ENCODE measurements at regions not wholly inside any gene's neighbourhood (a gene's known extent, or its start where the extent isn't known, plus 50 kb on each side); places are given as distances from the start of the nearest gene placed in this dataset.

DNA sequence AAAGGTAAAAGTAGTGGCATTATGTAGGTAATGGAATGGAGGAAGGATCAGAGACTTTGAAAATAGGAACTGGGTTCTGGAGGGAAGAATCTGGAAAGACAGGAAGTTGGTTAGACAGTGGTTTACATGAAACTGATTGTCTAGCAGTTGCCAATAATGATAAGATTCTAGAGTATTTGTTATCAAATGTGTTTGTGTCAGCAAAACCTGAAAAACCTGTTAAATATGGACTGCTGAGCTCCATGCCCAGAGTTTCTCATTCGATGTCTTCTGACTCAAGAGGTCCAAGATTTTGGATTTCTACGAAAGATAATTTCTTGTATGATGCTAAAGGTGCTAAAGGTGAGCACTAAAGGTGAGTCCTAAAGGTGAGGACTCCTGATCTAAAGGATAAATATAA lies 515.0 kb upstream of the TUSC1 start (continued):
- TF ChIP-seq BCL11A (IDR thresholded peaks at IDR 0.05; ENCODE audit: low read depth in 2 of 2, low read length in 2 of 2) (no peak), SP1 (IDR thresholded peaks at IDR 0.05; ENCODE audit: low read depth, low read length) (no peak)
- TF ChIP-seq, protein P1, sequence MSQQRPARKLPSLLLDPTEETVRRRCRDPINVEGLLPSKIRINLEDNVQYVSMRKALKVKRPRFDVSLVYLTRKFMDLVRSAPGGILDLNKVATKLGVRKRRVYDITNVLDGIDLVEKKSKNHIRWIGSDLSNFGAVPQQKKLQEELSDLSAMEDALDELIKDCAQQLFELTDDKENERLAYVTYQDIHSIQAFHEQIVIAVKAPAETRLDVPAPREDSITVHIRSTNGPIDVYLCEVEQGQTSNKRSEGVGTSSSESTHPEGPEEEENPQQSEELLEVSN (IDR thresholded peaks at IDR 0.05): no peak
- TF ChIP-seq, protein P2, sequence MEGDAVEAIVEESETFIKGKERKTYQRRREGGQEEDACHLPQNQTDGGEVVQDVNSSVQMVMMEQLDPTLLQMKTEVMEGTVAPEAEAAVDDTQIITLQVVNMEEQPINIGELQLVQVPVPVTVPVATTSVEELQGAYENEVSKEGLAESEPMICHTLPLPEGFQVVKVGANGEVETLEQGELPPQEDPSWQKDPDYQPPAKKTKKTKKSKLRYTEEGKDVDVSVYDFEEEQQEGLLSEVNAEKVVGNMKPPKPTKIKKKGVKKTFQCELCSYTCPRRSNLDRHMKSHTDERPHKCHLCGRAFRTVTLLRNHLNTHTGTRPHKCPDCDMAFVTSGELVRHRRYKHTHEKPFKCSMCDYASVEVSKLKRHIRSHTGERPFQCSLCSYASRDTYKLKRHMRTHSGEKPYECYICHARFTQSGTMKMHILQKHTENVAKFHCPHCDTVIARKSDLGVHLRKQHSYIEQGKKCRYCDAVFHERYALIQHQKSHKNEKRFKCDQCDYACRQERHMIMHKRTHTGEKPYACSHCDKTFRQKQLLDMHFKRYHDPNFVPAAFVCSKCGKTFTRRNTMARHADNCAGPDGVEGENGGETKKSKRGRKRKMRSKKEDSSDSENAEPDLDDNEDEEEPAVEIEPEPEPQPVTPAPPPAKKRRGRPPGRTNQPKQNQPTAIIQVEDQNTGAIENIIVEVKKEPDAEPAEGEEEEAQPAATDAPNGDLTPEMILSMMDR (IDR thresholded peaks at IDR 0.05; ENCODE audit: control extremely low read depth in 1 of 3, insufficient read depth in 1 of 3, low read depth in 1 of 3, low read length in 3 of 3): no peak
